GM10248 (cell line): ENCODE measurements at regions not wholly inside any gene's neighbourhood (a gene's known extent, or its start where the extent isn't known, plus 50 kb on each side); places are given as distances from the start of the nearest gene placed in this dataset.

ENCODE experiments used
- CTCF ChIA-PET: fragments of 300-600 bp; sonication (Branson Sonifier 250); formaldehyde crosslinking; extraction: SDS; loops from one replicate; lab custom pipeline; 2021; ENCODE audit warnings: antibody characterized with exemption; lab: Yijun Ruan, JAX
- POLR2A ChIA-PET: fragments of 350-650 bp; sonication (Branson Sonifier 250); formaldehyde crosslinking; extraction: SDS; loops from one replicate; lab custom pipeline; 2020; ENCODE audit warnings: antibody characterized with exemption; lab: Yijun Ruan, JAX
- DNase-seq: peaks from one replicate; pipeline ENCODE4 v3.0.0; 2012; ENCODE audit errors: extremely low spot score
- CTCF ChIP-seq: IDR thresholded peaks from 2 replicates; pipeline ENCODE4 v1.5.1; 2012; ENCODE audit warnings: mild to moderate bottlenecking, low read depth; ENCODE audit errors: extremely low read depth, missing control alignments, control extremely low read depth

GRCh38 chr21:24265987-24266386, 1341.3 kb downstream of the MRPL39 start:
- CTCF ChIA-PET, result no interaction called here
- no peak for TF ChIP-seq CTCF
- POLR2A ChIA-PET, result no interaction called here
- DNase-seq, result no peak

GRCh38 chr21:24260751-24261150, 1346.5 kb downstream of the MRPL39 start:
- POLR2A ChIA-PET, result no interaction called here
- CTCF ChIA-PET, result no interaction called here
- no peak for TF ChIP-seq CTCF
- no peak for DNase-seq

- POLR2A ChIA-PET, result no interaction called here
- no peak for TF ChIP-seq CTCF
- CTCF ChIA-PET, result interaction anchor here (1.4 kb wide), 1 partner anchor 35 kb away, joined by 3 read pairs; no protein-coding TSS in a partner anchor
- no peak for DNase-seq
These were observed 1348.0 kb downstream of the MRPL39 start for GRCh38 chr21:24259241-24259640.

- DNase-seq, result no peak
- TF ChIP-seq CTCF, result no peak
- ChIA-PET CTCF (no interaction called here), POLR2A (no interaction called here)
These were observed 1351.7 kb downstream of the MRPL39 start for GRCh38 chr21:24255591-24255990.

GRCh38 chr21:24225431-24225830, 1381.8 kb downstream of the MRPL39 start:
- ChIA-PET CTCF (no interaction called here), POLR2A (no interaction called here)
- no peak for TF ChIP-seq CTCF
- no peak for DNase-seq

GRCh38 chr21:24224422-24224821, 1382.9 kb downstream of the MRPL39 start:
- DNase-seq, result no peak
- ChIA-PET CTCF (interaction anchor here (1.1 to 1.3 kb wide), 2 partner anchors 20 to 35 kb away, joined by 3 read pairs; no protein-coding TSS in a partner anchor), POLR2A (no interaction called here)
- TF ChIP-seq CTCF, result no peak
